SW 1271 (cell line): ENCODE measurements at regions not wholly inside any gene's neighbourhood (a gene's known extent, or its start where the extent isn't known, plus 50 kb on each side); places are given as distances from the start of the nearest gene placed in this dataset.
"Not testable (repeated sequence)": the region's sequence is repeated elsewhere in the genome, so short reads cannot be mapped to it uniquely, and the experiment has no call there.

ENCODE experiments used
- DNase-seq, 2 experiments: peaks; one replicate each; lab custom pipeline; 2025; lab: John Stamatoyannopoulos, UW

GRCh38 chr6:126204598-126204997 is 135.3 kb upstream of the CENPW start:
- no peak for DNase-seq

- no peak for DNase-seq
Measured at GRCh38 chr6:126206504-126207246, 133.2 kb upstream of the CENPW start.

GRCh38 chr6:126210398-126211075 is 129.4 kb upstream of the CENPW start:
- no peak for DNase-seq

- DNase-seq = no peak
Measured at GRCh38 chr6:126217497-126217896, 122.4 kb upstream of the CENPW start.

GRCh38 chr6:126220901-126221300 is 119.0 kb upstream of the CENPW start:
- DNase-seq = not testable (repeated sequence)

- no peak for DNase-seq
Measured at GRCh38 chr6:126227833-126228702, 111.8 kb upstream of the CENPW start.

GRCh38 chr6:126232671-126233070 is 107.2 kb upstream of the CENPW start:
- DNase-seq = no peak

GRCh38 chr6:126233192-126233591 is 106.7 kb upstream of the CENPW start:
- no peak for DNase-seq

- DNase-seq = no peak
Measured at GRCh38 chr6:126235363-126235762, 104.6 kb upstream of the CENPW start.

GRCh38 chr6:126245077-126245476 is 94.8 kb upstream of the CENPW start:
- no peak for DNase-seq

- DNase-seq = no peak
Measured at GRCh38 chr6:126252154-126252553, 87.8 kb upstream of the CENPW start.

GRCh38 chr6:126253431-126253830 is 86.5 kb upstream of the CENPW start:
- no peak for DNase-seq

GRCh38 chr6:126258150-126258549 is 81.8 kb upstream of the CENPW start:
- no peak for DNase-seq

- no peak for DNase-seq
Measured at GRCh38 chr6:126261792-126262421, 78.0 kb upstream of the CENPW start.

GRCh38 chr6:126264265-126264664 is 75.7 kb upstream of the CENPW start:
- DNase-seq = no peak

GRCh38 chr6:126266664-126267063 is 73.3 kb upstream of the CENPW start:
- DNase-seq = no peak

- DNase-seq = no peak
Measured at GRCh38 chr6:126267626-126268025, 72.3 kb upstream of the CENPW start.

- no peak for DNase-seq
Measured at GRCh38 chr6:126268092-126268491, 71.8 kb upstream of the CENPW start.

GRCh38 chr6:126280287-126280686 is 59.6 kb upstream of the CENPW start:
- no peak for DNase-seq

GRCh38 chr6:126285871-126286365 is 54.0 kb upstream of the CENPW start:
- no peak for DNase-seq
